ENCODE measurements at regions not wholly inside any gene's neighbourhood (a gene's known extent, or its start where the extent isn't known, plus 50 kb on each side); places are given as distances from the start of the nearest gene placed in this dataset.

GRCh38 chr2:104599787-104600510 lies 254.0 kb upstream of the POU3F3 start:
- no peak overlapping the region for H2AFZ ChIP-seq (ENCODE audit: low read length)
- no peak overlapping the region for H3K4me2 ChIP-seq (ENCODE audit: insufficient read depth in 1 of 2, low read depth in 2 of 2, low read length in 2 of 2)
- no peaks in the 10 kb centered on the region for H4K20me1 ChIP-seq (replicated peaks in 1 of 2; ENCODE audit: control insufficient read depth in 1 of 2, insufficient read depth in 2 of 2, low read length in 2 of 2)
- no peaks in the 10 kb centered on the region for H3K27me3 ChIP-seq (replicated peaks in 1 of 4; ENCODE audit: control insufficient read depth in 3 of 4, extremely low read depth in 1 of 4, insufficient read depth in 3 of 4, low read length in 3 of 4)
- H3K4me1 ChIP-seq (replicated peaks in 1 of 4; ENCODE audit: control insufficient read depth in 3 of 4, insufficient read depth in 4 of 4, low read length in 3 of 4) = no peaks in the 10 kb centered on the region
- H3K9me3 ChIP-seq (ENCODE audit: insufficient read depth in 2 of 2, low read depth in 1 of 2, low read length in 1 of 2) = peaks cover 12 to 15% of the 10 kb centered on the region in 2 experiments; a peak in 3 of 4 replicates
- H3K79me2 ChIP-seq (ENCODE audit: control insufficient read depth in 1 of 2, insufficient read depth in 2 of 2, low read length in 2 of 2) = no peaks in the 10 kb centered on the region
- no peak for FAIRE-seq
- no peak overlapping the region for H3K9ac ChIP-seq (replicated peaks in 1 of 4; ENCODE audit: extremely low read depth in 1 of 4, low read depth in 3 of 4, low read length in 3 of 4)
- no peak overlapping the region for H2BK5ac ChIP-seq (ENCODE audit: low read depth, low read length)
- H3K14ac ChIP-seq (ENCODE audit: insufficient read length) = no peak overlapping the region
- H3K4me3 ChIP-seq (ENCODE audit: extremely low read depth in 1 of 4, insufficient read depth in 2 of 4, low read depth in 3 of 4, low read length in 4 of 4) = no peak overlapping the region
- ChIA-PET CTCF (ENCODE audit: partially characterized antibody) (interaction anchor here (1.2 kb wide), 1 partner anchor 19 kb away, joined by 4 read pairs; no protein-coding TSS in a partner anchor), POLR2A (ENCODE audit: partially characterized antibody) (no interaction called here)
- WGBS, 2 experiments (ENCODE audit: extremely low coverage in 1 of 2, insufficient coverage in 1 of 2, insufficient read length in 1 of 2, insufficient replicate concordance in 2 of 2, low coverage in 1 of 2, low lambda C conversion rate in 2 of 2, missing lambda C conversion rate in 1 of 2) = 87% methylated on average over 2 of the region's 2 CpGs; no CpG with 5 or more reads in 1 of the 2 experiments
- DNase-seq (ENCODE audit: low read depth in 1 of 2, low spot score in 2 of 2) = no peak
- 0 out of 2 replicates have a peak, but pooled peaks cover 1% of the 10 kb centered on the region for H3K23me2 ChIP-seq (ENCODE audit: low read depth, low read length)
- no peak overlapping the region for H2BK120ac ChIP-seq (replicated peaks; ENCODE audit: low read depth, low read length)
- H3K79me1 ChIP-seq (ENCODE audit: low read depth, low read length) = no peaks in the 10 kb centered on the region
- no peak overlapping the region for H2BK20ac ChIP-seq (ENCODE audit: low read length)
- no peak overlapping the region for H3K18ac ChIP-seq (ENCODE audit: extremely low read depth, low read length)
- no peak overlapping the region for H4K8ac ChIP-seq (ENCODE audit: extremely low read depth, insufficient read depth, low read length)
- H2AK5ac ChIP-seq (ENCODE audit: low read depth, low read length) = no peak overlapping the region
- no peak overlapping the region for H3K4ac ChIP-seq (replicated peaks; ENCODE audit: insufficient read length, low read depth, low read length)
- no peak for TF ChIP-seq PHF8 (conservative IDR thresholded peaks at IDR 0.05; ENCODE audit: low read depth, low read length)
- TF ChIP-seq ATF2 (IDR thresholded peaks at IDR 0.05; ENCODE audit: low read length) = no peak
- no peak for TF ChIP-seq SAP30 (IDR thresholded peaks at IDR 0.05; ENCODE audit: insufficient read depth, insufficient replicate concordance, low read length)
- TF ChIP-seq JUND (IDR thresholded peaks at IDR 0.05; ENCODE audit: low read length) = no peak
- no peak for TF ChIP-seq ATF3 (IDR thresholded peaks at IDR 0.05; ENCODE audit: insufficient read depth, low read depth, low read length)
- H2BK15ac ChIP-seq (ENCODE audit: low read length) = no peak overlapping the region
- H3K23ac ChIP-seq (ENCODE audit: insufficient read length) = no peak overlapping the region
- H4K5ac ChIP-seq (ENCODE audit: insufficient read length, low read depth, low read length) = no peak overlapping the region
- H3K36me3 ChIP-seq (ENCODE audit: control insufficient read depth in 2 of 4, insufficient read depth in 4 of 4, low read length in 3 of 4) = peaks cover 0 to 4% (median 0%) of the 10 kb centered on the region in 4 experiments; a peak in 2 of 8 replicates
- no peak overlapping the region for H3K27ac ChIP-seq (ENCODE audit: low read depth, low read length)
- no peak overlapping the region for H3K56ac ChIP-seq (replicated peaks; ENCODE audit: insufficient read length, low read depth, low read length)
- H2BK12ac ChIP-seq (ENCODE audit: low read depth, low read length) = no peak overlapping the region
- no peak overlapping the region for H4K91ac ChIP-seq (replicated peaks; ENCODE audit: insufficient read length, low read length)

All from H1 (cell line).